Lung (tissue), 11 donors: ENCODE measurements at regions not wholly inside any gene's neighbourhood (a gene's known extent, or its start where the extent isn't known, plus 50 kb on each side); places are given as distances from the start of the nearest gene placed in this dataset.

Experiments used
- ATAC-seq: fragments of 200-7000 bp; cut with Tn5 transposase; one replicate; pipeline ENCODE4 v1.9.1; 2020; ENCODE audit warnings: moderate number of reproducible peaks; ENCODE audit not compliant: insufficient read depth, low FRiP score
- DNase-seq, 3 donors: peaks; one replicate each; pipeline ENCODE4 v3.0.0-alpha.2; 2013 to 2017
- H3K27ac ChIP-seq, 2 donors: one replicate each; pipeline ENCODE4 v1.5.1; 2013; ENCODE audit warnings: mild to moderate bottlenecking in 2 of 2, moderate library complexity in 2 of 2, control low read depth in 1 of 2, inconsistent platforms in 1 of 2, low read depth in 1 of 2, low read length in 1 of 2
- H3K27me3 ChIP-seq, 3 donors: one replicate each; pipeline ENCODE4 v1.5.1; 2013; ENCODE audit warnings: low read length in 2 of 3; ENCODE audit not compliant: control insufficient read depth in 3 of 3, insufficient read depth in 3 of 3
- H3K36me3 ChIP-seq, 4 donors: one replicate each; pipeline ENCODE4 v1.5.1; 2013; ENCODE audit warnings: low read length in 4 of 4, mild to moderate bottlenecking in 1 of 4, moderate library complexity in 1 of 4; ENCODE audit not compliant: control insufficient read depth in 4 of 4, insufficient read depth in 4 of 4
- H3K4me1 ChIP-seq, 5 donors: one replicate each; pipeline ENCODE4 v1.5.1; 2013; ENCODE audit warnings: low read length in 5 of 5, mild to moderate bottlenecking in 2 of 5, moderate library complexity in 1 of 5; ENCODE audit not compliant: control insufficient read depth in 5 of 5, insufficient read depth in 5 of 5
- H3K4me3 ChIP-seq: one replicate; pipeline ENCODE4 v1.5.1; 2013; ENCODE audit warnings: mild to moderate bottlenecking, control low read depth, moderate library complexity
- H3K9ac ChIP-seq, 2 donors: one replicate each; pipeline ENCODE4 v1.5.1; 2013; ENCODE audit warnings: low read length in 2 of 2, control low read depth in 1 of 2; ENCODE audit not compliant: insufficient read depth in 1 of 2
- H3K9me3 ChIP-seq, 4 donors: one replicate each; pipeline ENCODE4 v1.5.1; 2013; ENCODE audit warnings: low read length in 3 of 4, mild to moderate bottlenecking in 1 of 4, moderate library complexity in 1 of 4; ENCODE audit not compliant: control insufficient read depth in 4 of 4, insufficient read depth in 3 of 4
- WGBS, 2 donors: extraction: QIAGEN DNeasy Blood & Tissue Kit; methylation state at CpG; one replicate each; pipeline ENCODE4 v1.1.7; 2013; 5-methylcytosine and 5-hydroxymethylcytosine counted together
- TF ChIP-seq, protein P1 (sequence below): IDR thresholded peaks from 2 replicates; pipeline ENCODE4 v1.5.1; 2012; ENCODE audit warnings: mild to moderate bottlenecking; ENCODE audit errors: control extremely low read depth, extremely low read depth
- donor health status: control.
- donor health status: control.
- donor health status: Bipolar disorder and iron deficiency.
- donor health status: healthy.
- donor health status: DM: yes; HTN: yes; CAD: no.

- WGBS, 2 donors = 74 to 82% methylated on average over 2 of the region's 2 CpGs
- Histone ChIP-seq H3K9me3 (peaks cover 0 to 13% (median 6%) of the 10 kb centered on the region in 4 donors), H3K27me3 (no peaks in the 10 kb centered on the region), H3K36me3 (no peaks in the 10 kb centered on the region), H3K4me3 (no peak overlapping the region), H3K27ac (no peak overlapping the region), H3K9ac (no peak overlapping the region), H3K4me1 (no peaks in the 10 kb centered on the region)
- TF ChIP-seq, protein P1, sequence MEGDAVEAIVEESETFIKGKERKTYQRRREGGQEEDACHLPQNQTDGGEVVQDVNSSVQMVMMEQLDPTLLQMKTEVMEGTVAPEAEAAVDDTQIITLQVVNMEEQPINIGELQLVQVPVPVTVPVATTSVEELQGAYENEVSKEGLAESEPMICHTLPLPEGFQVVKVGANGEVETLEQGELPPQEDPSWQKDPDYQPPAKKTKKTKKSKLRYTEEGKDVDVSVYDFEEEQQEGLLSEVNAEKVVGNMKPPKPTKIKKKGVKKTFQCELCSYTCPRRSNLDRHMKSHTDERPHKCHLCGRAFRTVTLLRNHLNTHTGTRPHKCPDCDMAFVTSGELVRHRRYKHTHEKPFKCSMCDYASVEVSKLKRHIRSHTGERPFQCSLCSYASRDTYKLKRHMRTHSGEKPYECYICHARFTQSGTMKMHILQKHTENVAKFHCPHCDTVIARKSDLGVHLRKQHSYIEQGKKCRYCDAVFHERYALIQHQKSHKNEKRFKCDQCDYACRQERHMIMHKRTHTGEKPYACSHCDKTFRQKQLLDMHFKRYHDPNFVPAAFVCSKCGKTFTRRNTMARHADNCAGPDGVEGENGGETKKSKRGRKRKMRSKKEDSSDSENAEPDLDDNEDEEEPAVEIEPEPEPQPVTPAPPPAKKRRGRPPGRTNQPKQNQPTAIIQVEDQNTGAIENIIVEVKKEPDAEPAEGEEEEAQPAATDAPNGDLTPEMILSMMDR = no peak
- no peak for DNase-seq
- ATAC-seq = no peak
Observed at GRCh38 chr4:20176881-20177280, 74.8 kb upstream of the SLIT2 start.

- H3K36me3 ChIP-seq = no peaks in the 10 kb centered on the region
- TF ChIP-seq, protein P1 = no peak
- ATAC-seq (no peak), DNase-seq (peak in 1 of 3 donors; percentile 9)
- H3K4me3 ChIP-seq = no peak overlapping the region
- H3K9me3 ChIP-seq = peaks cover 0 to 9% (median 4%) of the 10 kb centered on the region in 4 donors
- no peak overlapping the region for H3K9ac ChIP-seq
- H3K4me1 ChIP-seq = no peaks in the 10 kb centered on the region
- WGBS, 2 donors = 71 to 83% methylated on average over 1 of the region's 1 CpG
- no peaks in the 10 kb centered on the region for H3K27me3 ChIP-seq
- no peak overlapping the region for H3K27ac ChIP-seq
Observed at GRCh38 chr4:20172070-20172760, 79.5 kb upstream of the SLIT2 start.

GRCh38 chr4:20166544-20166943 is 85.2 kb upstream of the SLIT2 start:
- ATAC-seq (no peak), DNase-seq (no peak)
- WGBS, 2 donors = 57% methylated on average over 3 of the region's 3 CpGs
- no peak overlapping the region for H3K9ac ChIP-seq
- no peaks in the 10 kb centered on the region for H3K27me3 ChIP-seq
- TF ChIP-seq, protein P1 = no peak
- no peaks in the 10 kb centered on the region for H3K36me3 ChIP-seq
- H3K4me1 ChIP-seq = no peaks in the 10 kb centered on the region
- H3K4me3 ChIP-seq = no peak overlapping the region
- H3K27ac ChIP-seq = no peak overlapping the region
- H3K9me3 ChIP-seq = no peaks in the 10 kb centered on the region

DNA sequence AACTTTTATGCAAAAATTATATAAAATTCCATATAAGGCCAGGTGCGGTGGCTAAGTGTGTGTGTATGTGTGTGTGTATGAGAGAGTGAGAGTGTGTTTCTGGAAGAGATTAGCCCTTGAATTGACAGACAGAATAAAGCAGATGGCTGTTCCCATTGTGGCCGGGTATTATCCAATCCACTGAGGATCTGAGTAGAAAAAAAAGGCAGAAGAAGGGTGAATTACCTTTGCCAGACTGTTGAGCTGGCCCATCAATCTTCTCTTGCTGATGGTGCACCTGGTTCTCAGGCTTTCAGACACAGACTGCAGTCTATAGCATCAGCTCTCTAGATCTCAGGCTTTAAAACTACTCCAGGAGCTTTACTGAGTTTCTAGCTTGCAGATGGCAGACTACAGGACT is 92.2 kb upstream of the SLIT2 start:
- Histone ChIP-seq H3K27ac (no peak overlapping the region), H3K4me3 (no peak overlapping the region), H3K27me3 (no peaks in the 10 kb centered on the region), H3K9me3 (no peaks in the 10 kb centered on the region), H3K9ac (no peak overlapping the region), H3K4me1 (no peaks in the 10 kb centered on the region), H3K36me3 (no peaks in the 10 kb centered on the region)
- 92 to 96% methylated on average over 2 of the region's 2 CpGs for WGBS, 2 donors
- DNase-seq = no peak
- TF ChIP-seq, protein P1 = no peak
- no peak for ATAC-seq
